GM18520 (cell line): ENCODE measurements at regions not wholly inside any gene's neighbourhood (a gene's known extent, or its start where the extent isn't known, plus 50 kb on each side); places are given as distances from the start of the nearest gene placed in this dataset.

Experiments
- ATAC-seq: cut with Tn5 transposase; IDR thresholded peaks from one replicate; pipeline ENCODE4 v1.9.1; 2021; ENCODE audit not compliant: unreplicated experiment

GRCh38 chr10:7507887-7508726 lies 97.3 kb upstream of the SFMBT2 start:
- ATAC-seq = no peak

- no peak for ATAC-seq
These were observed 95.7 kb upstream of the SFMBT2 start for GRCh38 chr10:7506571-7506970.

- ATAC-seq = no peak
These were observed 94.4 kb upstream of the SFMBT2 start for GRCh38 chr10:7505196-7505595.

GRCh38 chr10:7503190-7503589 lies 92.4 kb upstream of the SFMBT2 start:
- no peak for ATAC-seq

GRCh38 chr10:7501157-7501556 lies 90.3 kb upstream of the SFMBT2 start:
- ATAC-seq = no peak

- no peak for ATAC-seq
These were observed 87.3 kb upstream of the SFMBT2 start for GRCh38 chr10:7498111-7498510.

- no peak for ATAC-seq
These were observed 83.2 kb upstream of the SFMBT2 start for GRCh38 chr10:7493996-7494395.

GRCh38 chr10:7492660-7493046 lies 81.8 kb upstream of the SFMBT2 start:
- no peak for ATAC-seq

- ATAC-seq = peak; percentile 80
These were observed 81.3 kb upstream of the SFMBT2 start for GRCh38 chr10:7491949-7492659.

GRCh38 chr10:7491230-7491629 lies 80.4 kb upstream of the SFMBT2 start:
- no peak for ATAC-seq

GRCh38 chr10:7488418-7488829 lies 77.6 kb upstream of the SFMBT2 start:
- no peak for ATAC-seq

GRCh38 chr10:7487528-7487927 lies 76.7 kb upstream of the SFMBT2 start:
- no peak for ATAC-seq

- ATAC-seq = no peak
These were observed 75.7 kb upstream of the SFMBT2 start for GRCh38 chr10:7486528-7486927.

GRCh38 chr10:7485799-7486198 lies 75.0 kb upstream of the SFMBT2 start:
- ATAC-seq = no peak

GRCh38 chr10:7485244-7485556 lies 74.4 kb upstream of the SFMBT2 start:
- ATAC-seq = no peak

- peak; percentile 64 for ATAC-seq
These were observed 73.8 kb upstream of the SFMBT2 start for GRCh38 chr10:7484456-7485243.

- ATAC-seq = no peak
These were observed 73.0 kb upstream of the SFMBT2 start for GRCh38 chr10:7483848-7484247.

GRCh38 chr10:7482992-7483391 lies 72.2 kb upstream of the SFMBT2 start:
- no peak for ATAC-seq

- ATAC-seq = no peak
These were observed 70.5 kb upstream of the SFMBT2 start for GRCh38 chr10:7481368-7481765.

- ATAC-seq = peak; percentile 29
These were observed 70.0 kb upstream of the SFMBT2 start for GRCh38 chr10:7480742-7481367.

- no peak for ATAC-seq
These were observed 69.2 kb upstream of the SFMBT2 start for GRCh38 chr10:7479861-7480598.
